Cardiac fibroblast (primary cell): ENCODE measurements at regions not wholly inside any gene's neighbourhood (a gene's known extent, or its start where the extent isn't known, plus 50 kb on each side); places are given as distances from the start of the nearest gene placed in this dataset.

ENCODE experiments used
- DNase-seq, 2 donors: peaks; one replicate each; pipeline versions ENCODE4 v3.0.0 to v3.0.0-alpha.2; 2010; ENCODE audit warnings: low read depth in 2 of 2
- H3K4me3 ChIP-seq, 2 donors: replicated peaks in 1 of 2; 1 replicate in 1 of 2; 2 replicates in 1 of 2; pipeline ENCODE4 v1.5.1; 2011; ENCODE audit warnings: low read depth in 2 of 2, low read length in 2 of 2, mild to moderate bottlenecking in 2 of 2, moderate library complexity in 1 of 2
- TF ChIP-seq, protein P1 (sequence below): IDR thresholded peaks from one replicate; pipeline ENCODE4 v1.5.1; 2011; ENCODE audit warnings: low read depth, mild to moderate bottlenecking, low read length, inconsistent platforms

DNA sequence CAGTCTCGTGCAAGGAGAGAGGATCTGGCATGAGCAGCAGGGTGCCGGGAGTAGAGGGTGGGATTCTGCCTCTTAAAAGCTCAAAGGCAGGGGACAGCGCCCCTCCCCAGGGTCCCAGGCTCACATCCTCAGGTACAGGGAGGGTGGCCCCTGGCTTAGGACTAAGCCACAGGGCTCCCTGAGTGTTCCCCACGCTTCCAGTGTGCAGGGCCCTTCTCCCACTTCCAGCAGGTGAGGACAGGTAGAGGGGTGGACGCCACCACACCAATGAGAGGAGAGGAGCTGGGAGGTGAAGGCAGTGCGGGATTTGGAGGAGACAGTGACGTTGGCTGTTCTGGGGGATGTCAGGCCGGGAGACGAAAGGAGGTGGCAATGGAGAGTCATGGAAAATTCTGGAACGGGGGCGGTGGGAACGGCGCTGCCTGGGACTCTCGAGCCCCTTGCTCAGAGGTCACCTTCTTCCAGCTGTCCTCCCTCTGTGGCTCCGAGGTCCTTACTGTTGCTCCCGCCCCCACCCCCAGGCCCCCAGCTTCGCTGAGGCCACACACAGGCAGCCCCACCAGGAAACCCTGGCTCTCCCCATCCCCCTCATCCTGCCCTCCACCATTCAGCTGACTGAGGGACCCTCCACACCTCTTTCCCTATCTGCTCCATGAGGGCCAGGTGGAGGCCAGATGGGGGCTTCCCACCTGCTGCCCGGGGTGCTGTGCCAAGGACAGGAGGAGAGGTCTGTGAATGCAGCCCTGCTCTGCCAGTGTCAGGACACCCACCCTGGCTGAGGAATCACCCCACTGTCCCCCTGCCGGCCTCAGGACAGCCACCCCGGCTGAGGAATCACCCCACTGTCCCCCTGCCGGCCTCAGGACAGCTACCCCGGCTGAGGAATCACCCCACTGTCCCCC lies 57.7 kb upstream of the ACSF3 start:
- TF ChIP-seq, protein P1, sequence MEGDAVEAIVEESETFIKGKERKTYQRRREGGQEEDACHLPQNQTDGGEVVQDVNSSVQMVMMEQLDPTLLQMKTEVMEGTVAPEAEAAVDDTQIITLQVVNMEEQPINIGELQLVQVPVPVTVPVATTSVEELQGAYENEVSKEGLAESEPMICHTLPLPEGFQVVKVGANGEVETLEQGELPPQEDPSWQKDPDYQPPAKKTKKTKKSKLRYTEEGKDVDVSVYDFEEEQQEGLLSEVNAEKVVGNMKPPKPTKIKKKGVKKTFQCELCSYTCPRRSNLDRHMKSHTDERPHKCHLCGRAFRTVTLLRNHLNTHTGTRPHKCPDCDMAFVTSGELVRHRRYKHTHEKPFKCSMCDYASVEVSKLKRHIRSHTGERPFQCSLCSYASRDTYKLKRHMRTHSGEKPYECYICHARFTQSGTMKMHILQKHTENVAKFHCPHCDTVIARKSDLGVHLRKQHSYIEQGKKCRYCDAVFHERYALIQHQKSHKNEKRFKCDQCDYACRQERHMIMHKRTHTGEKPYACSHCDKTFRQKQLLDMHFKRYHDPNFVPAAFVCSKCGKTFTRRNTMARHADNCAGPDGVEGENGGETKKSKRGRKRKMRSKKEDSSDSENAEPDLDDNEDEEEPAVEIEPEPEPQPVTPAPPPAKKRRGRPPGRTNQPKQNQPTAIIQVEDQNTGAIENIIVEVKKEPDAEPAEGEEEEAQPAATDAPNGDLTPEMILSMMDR = no peak
- no peak for DNase-seq
- H3K4me3 ChIP-seq = no peak overlapping the region

DNA sequence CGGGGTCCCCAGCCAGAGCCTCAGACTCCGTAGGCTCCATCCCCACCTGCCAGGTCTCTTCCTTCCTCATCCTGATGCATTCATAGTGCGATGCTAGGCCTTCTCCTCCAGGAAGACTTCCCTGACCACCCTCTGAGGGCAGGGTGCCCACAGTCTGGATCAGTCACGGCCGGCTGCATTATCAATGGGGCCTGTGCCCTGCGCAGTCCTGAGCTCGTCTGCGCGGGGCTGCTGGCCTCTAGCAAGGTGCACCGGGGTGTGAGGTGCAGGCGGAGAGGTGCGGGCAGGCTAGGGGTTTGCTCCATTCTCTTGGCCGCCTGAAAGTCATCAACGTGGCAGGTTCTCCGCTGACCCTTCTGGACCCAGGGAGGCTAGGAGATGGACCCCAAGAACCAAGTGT lies 56.9 kb upstream of the ACSF3 start:
- H3K4me3 ChIP-seq = no peak overlapping the region
- DNase-seq = no peak
- TF ChIP-seq, protein P1 = no peak

DNA sequence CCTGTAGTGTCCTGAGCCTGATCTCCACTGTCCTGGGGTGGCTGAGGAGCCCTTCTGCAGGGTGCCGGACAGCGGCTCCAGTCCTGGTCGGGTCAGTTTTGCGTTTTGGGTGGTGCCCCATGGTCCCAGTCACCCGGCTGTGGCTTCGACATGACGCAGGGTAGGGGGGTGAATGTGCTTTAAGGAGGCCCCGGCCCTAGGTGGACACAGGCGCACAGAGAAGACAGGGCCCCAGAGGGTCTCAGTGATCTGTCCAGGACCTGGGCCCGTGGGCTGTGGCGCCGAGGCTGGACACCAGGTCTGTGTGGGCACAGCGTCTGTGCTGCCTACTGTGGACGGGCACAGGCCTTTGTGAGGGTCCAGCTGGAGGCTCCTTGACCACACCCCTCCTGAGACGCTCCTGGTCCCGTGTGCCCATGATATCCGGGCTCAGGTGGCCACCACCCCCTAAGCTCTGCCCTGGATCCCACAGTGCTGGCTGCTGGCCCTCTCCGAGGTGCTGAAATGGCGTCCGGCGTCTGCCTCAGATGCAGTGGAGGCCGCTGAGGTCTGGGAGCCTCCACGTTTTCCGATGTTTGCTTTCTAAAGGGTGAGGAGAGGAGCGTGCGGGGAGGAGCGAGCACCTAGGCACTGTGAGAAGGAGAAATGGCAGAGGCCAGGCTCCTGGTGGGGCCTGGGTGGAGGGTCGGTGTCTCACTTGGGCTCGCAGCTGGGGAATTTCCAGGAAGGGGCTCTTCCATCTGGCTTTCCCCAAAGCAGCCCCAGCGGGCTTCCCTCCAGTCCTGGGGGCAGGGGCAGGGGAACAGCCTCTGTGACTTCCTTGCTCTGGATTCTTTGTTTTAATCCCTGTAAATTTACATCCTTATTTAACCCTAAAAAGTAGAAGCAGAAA lies 56.1 kb upstream of the ACSF3 start:
- TF ChIP-seq, protein P1 = no peak
- no peak overlapping the region for H3K4me3 ChIP-seq
- peak; percentile 32 to 40 for DNase-seq

DNA sequence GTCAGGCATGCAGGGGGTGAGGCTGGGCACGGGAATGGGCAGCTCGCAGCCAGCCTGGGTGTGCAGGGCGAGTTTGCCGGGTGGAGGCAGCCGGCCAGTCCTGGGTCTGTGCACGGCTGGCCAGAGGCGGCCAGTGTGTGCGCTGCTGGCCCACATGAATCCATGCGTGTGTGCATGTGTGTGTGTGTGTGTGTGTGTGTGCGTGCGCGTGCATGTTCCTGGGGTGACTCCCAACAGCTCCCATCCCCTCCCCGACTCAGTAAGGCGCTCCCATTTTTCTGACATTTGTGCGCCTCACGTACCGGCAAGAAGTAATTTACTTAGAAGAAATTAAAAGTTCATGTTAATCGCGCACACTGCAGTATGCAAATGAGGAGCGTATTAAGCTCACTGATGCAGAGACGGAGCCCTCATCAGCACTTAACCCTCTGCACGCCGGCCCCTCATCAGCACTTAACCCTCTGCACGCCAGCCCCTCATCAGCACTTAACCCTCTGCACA lies 55.4 kb upstream of the ACSF3 start:
- no peak overlapping the region for H3K4me3 ChIP-seq
- DNase-seq = no peak
- TF ChIP-seq, protein P1 = no peak

DNA sequence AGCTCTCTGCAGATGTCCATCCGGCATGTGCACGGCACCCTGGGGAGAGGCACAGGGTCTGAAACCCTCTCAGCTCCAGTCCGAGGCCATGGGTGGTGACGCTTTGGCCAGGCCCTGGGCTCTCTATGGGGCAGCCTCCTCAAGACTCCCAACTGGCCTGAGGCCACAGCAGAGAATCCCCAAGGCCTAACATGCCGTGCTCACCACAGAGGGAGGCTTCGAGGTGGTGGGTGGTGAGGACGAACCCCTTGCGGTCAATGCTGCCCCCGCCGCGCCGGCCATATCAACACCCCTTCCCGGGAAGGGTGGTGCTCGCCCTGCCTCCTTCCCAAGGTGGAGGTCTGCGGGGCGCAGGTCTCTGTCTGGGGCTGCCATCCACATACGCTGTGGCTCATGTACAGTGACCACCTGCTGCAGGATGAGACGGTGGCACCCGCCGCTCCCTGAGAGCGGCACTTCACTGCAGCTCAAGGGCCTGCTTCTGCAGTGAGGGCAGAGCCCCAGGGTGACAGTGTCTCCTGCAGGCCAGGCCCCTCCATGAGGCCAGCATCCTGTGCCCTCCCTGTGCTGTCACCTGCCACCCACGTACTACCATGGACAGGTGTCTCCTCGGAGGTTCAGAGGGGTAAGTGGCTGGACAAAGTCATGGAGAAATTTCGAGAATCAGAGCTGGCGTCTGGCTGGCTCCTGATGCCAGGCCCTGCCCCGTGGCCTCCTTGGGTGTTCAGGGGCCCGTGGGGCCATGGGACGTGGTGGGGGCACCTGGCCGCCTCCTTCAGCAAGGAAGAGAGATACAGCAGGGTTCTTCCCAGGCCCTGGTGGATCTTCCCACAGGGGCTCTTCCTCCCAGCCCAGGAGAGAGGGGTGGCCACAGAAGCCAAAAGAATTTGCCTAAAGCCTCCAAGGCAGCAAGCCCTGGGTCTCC lies 54.6 kb upstream of the ACSF3 start:
- H3K4me3 ChIP-seq = no peak overlapping the region
- TF ChIP-seq, protein P1 = no peak
- no peak for DNase-seq

DNA sequence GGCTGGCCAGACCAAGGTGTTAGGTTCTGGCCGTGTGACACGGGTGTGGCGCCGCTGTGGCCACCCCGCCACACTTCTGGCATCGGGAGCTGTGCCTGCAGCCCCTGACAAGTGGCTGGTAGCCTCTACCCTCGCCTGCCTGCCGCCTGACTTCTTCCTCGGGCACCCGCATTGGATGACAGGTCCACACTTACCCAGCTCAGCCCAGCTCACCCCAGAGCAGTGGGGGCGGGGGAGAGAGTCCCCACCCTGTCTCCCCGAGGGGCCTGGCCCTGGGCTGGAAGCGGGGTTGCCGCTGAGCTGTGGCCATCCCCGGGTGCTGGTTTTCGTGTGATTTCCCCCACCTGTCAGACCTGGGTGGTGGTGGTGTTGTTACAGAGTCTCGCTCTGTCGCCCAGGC lies 53.9 kb upstream of the ACSF3 start:
- TF ChIP-seq, protein P1 = no peak
- DNase-seq = no peak
- no peak overlapping the region for H3K4me3 ChIP-seq
